ENCODE measurements at regions not wholly inside any gene's neighbourhood (a gene's known extent, or its start where the extent isn't known, plus 50 kb on each side); places are given as distances from the start of the nearest gene placed in this dataset.

DNA sequence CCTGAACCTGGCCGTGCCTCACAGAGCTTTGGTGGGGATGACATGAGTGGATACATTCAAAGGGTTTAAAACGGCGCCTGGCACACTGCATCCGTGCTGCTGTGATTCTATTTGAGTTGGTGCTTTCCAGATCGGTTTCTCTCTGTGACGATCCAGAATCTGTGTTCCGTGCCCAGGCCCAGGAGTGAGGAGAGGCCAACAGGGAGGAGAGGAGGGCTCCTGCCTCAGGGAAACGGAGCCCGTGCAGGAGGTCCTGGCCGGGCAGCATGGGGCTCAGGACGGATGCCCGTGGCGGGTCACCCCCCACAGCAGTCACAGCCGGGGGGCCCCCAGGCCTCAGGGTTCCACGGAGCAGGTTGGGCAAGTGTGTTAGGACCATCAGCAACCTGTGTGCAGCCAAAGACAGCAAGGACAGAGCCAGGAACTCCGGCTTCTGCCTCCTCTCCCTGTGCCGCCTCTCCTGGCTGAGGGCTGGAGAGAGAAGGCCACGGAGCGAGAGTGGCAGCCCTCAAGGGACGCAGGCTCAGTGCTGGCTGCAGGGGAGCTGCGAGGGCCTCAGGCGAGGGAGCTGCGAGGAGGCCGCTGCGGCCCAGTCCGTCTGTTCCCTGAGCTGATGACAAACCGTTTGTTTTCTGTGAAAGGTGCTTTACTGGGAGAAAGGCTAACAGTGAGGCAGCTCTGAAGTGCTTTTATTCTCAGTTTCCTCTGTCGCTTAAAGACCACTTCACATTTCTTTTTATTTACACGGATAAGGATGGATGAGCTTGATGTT, 99.3 kb downstream of the METRNL start:
- DNase-seq (ENCODE audit: low spot score): no peak

DNA sequence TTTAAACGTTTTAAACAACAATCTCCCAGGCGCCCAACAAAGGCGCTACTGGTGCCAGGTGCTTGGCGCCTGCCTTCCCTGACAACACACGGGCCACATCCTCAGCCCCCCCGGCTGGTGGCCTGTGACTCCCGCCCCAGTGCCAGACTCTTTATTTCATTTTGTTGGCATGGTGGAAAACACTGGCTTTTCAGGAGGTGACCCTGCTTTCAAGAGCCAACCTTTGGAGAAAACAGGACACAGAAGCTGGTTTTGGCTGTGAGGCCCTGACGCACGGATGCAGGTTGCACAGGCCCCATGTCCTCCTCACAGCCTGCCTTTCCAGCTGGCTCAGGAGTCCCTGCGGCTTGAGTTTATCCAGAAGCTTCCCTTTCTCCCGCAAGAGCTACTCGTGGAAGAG, 100.0 kb downstream of the METRNL start:
- DNase-seq (ENCODE audit: low spot score): no peak

DNA sequence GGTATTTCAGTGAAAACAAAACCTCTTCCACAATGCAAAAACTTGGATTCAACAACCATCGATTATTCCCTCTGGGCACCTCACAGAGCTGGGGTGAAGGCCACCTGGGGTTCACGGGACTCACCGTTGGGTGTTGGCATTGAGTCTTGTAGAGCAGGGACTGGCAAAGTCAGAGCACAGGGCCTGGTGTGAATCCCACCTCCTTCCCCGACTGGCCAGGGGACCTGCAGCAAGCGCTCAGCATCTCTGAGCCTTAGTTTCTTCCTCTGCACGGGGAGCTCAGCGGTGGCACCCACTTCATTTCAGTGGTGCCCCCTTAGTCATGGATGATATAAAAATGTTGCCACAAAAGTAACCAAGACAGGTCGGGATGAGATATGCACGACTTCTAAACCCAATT, 100.4 kb downstream of the METRNL start:
- no peak for DNase-seq (ENCODE audit: low spot score)

DNA sequence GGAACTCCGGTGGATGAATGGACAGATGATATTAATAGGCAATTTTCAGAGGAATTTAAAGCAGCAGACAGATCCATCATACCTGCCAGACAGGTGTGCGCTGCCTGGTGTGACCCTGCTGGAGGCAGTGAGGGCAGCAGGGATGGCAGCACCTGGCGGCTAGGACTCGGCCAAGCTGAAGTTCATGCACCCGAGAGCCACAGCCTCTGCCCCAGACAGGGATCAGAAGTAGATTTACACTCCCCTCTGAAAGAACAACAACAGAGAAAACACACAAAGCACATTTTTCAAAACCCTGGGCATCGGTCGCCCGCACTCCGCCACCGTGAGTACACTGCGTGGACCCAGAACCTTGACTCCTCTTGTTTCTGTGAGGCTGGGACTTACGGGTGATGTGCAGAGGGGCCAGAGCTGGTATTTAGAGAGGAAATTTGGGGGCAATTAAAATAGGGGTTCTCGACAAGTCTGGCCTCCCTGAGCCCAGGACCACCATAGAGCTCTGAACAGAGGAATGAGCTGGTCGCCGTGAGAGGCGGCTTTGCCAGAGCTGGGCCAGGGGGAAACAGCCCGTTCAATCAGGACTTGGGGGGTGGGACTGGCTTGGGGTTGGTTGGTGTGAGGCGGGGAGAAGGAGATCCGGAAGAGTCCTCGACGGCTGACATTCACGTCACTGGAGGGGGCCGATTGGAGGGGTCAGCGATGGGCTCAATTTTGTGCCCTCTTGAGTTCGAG, 101.0 kb downstream of the METRNL start:
- no peak for DNase-seq (ENCODE audit: low spot score)

DNA sequence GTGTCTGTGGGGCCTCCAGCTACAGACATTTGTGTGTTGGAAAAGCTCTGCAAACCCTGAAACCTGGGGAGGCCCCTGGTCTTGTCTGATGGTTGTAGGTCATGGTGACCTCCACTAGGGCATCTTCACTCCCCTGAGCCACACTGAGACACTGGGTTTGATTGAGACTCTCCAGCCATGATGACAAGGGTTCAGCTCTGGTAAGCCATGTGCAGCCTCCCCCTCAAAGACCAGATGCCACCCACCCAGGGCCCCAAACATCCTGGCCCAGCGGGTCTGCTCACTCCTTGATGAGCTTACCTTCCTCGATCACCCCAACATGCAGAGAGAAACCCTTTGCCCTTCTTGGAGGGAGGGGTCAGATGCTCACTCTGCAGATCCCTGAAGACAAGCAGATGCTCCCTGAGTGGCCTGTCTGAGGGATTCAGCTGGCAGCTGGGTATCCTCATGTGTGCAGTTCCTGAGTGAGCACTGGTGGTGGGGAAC, 101.6 kb downstream of the METRNL start:
- no peak for DNase-seq (ENCODE audit: low spot score)

DNA sequence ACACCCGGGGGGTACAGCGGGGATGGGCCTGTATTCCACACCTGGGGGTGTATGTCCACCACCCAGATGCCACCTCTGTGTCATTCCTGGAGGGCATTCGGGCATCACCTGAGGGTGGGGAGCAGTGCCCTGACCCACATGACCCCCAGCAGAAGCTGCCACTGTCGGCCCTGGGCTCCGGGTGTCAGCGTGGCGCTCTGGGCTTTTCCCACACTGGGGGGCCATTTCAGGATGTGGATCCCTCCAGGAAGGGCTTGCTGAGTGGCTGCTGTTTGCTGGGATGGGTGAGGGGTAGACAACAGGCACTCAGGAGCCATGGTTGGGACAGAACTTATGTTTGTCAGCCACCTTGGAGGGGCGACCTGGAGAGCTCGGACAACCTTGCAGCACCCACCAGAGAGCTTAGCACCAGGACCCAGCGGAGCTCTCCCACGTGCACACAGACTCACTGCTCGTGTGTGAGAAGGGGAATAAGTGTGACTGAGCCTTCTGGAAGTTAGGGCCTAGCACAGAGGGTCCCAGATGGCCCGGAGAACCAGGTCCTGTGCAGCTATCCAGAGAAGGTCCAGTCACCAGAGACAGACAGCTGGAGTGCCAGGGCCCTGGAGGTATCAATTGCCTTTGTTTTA, 102.7 kb downstream of the METRNL start:
- DNase-seq (ENCODE audit: low spot score): no peak

DNA sequence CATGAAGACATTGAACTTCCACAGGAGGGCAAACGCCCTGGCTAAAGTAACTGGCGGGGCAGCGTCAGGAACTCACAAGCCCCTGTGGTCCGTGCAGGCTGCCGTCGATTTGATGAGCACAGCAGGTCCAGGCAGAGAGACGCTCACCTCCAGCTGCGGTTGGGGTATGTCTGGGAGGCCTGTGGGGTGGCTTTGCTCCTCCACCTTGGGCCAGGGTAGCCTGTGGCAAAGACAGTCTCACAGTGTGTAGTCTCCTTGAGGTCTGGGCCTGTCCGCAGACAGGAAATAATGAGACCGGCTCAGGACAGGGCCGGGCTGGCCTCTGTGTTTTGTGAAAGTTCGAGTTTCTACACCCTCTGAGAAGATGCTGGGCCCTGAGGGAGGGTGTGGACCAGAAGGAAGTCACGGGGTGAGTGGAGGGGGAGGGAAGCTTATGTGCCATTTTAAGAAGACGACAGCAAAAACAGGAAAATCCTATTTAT, 103.3 kb downstream of the METRNL start:
- no peak for DNase-seq (ENCODE audit: low spot score)

DNA sequence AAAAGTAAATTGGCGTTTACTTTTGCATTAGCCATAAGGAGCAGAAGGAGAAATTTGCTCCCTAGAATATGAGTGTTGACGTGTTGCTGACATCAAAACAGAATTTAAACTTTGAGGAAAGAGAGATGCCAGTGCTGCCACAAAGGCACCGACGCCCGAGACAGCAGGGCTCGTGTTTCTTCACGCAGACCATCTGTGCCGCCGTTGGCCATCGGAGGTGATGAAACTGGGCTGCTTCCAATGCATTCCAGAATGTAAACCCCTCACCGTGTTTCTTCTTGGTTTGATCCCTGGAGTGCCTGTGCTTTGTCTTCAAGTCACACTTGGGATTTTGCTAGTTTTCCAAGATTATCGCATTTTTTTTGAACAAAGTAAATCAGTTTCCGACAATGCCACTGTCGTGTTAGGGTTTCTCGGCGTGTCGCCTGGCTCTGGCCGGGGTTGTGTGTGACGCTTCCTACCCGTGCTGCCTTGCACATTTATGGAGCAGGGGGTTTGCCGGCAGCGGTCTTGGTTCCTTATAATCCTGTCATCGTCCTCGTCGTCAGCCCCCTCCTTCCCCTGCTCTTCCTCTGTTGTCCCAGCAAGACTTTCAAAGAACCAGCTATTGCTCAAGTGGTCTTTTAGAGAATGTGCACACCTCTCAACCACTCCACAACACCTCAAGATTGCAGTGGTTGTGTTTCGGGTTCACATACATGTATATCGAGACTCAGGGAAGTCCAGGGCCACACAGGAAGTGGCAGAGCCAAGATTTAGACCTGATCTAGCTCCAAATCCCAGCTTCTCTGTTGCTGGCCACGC, 103.9 kb downstream of the METRNL start:
- no peak for DNase-seq (ENCODE audit: low spot score)

DNA sequence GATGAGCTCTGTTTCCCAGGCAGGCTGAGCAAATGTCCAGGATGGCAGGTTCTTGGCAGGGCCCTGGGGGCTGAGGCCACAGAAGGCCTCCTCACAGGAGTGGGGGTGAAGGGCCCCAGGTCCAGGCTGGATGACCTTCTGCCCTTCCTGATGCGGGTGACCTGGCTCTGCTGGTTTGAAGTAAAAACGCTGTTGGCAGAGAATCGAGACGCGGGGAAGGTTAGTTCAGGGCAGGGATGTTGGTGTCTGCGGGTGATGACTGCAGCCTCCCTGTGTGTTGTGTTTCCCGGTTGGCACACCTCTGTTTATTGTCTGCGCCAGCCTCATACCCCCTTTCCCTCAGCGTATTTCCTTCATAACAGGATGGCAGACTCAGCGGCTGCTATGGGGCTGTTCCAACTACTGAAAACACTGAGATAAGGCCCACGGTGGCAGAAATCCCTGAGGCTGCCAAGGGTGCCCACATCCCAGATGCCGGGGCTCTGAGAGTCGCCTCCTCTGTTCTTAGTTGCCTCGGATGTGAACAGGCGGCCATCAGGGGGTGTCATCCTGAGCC, 104.6 kb downstream of the METRNL start:
- DNase-seq (ENCODE audit: low spot score): no peak

DNA sequence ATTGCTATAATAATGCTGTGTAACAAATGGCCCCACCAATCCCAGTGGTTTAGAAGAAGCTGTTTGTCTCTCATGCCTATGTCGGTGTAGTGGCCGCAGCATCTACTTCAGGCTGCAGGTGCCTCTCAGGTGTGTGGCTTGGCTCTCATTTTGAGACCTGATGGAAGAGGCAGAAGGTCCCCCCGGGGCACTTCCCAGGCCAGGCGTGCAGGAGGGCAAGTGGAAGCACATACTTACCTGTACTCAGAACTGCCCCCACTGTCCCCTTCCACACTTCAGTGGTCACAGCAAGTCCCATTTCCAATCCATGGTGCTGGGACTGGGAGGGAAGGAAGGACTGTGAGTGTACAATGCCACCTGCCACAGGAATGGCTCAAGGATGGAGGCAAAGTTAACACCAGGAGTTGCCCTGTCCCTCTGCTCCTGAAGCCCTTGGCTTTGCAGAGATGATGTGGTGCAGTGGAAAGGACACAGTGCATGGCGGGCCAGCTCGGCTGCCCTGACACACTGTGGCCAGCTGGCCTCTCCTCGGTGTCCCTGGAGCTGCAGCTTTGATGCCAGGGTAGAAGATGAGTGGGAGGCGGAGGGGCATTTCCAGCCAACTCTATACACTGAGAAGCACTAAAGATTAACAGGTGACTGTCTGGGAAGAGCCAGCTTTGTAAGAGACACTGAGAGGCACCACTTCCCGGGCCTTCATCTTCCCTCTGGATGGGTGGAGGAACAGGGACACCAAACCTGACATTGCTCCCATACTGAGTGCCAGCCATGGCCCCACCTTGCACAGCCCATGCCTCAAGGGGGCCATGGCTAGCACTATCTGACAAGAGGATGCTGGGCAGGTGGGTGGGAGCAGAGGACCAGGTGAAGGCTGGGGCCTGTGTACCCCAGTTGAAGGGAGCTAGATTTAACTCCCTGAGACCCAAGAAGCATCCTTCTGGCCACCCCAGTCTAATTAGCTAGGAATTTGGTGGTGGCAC, 105.9 kb downstream of the METRNL start:
- no peak for DNase-seq (ENCODE audit: low spot score)

DNA sequence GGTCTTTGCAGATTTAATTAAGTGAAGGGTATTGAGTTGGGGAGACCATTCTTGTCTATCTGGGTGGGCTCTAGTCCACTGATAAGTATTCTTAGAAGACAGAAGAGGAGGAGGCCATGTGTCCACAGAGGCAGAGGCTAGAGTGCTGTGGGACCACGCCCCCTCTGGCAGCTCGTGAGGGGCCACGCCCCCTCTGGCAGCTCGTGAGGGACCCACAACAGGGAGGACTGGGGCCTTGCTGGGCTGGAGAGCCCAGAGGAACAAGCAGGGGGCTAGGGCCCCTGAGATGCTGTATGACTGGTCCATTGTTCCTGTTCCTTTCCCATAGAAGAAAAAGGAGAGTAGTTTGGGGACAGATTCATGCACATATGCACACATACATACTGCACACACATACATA, 106.8 kb downstream of the METRNL start:
- DNase-seq (ENCODE audit: low spot score): no peak

DNA sequence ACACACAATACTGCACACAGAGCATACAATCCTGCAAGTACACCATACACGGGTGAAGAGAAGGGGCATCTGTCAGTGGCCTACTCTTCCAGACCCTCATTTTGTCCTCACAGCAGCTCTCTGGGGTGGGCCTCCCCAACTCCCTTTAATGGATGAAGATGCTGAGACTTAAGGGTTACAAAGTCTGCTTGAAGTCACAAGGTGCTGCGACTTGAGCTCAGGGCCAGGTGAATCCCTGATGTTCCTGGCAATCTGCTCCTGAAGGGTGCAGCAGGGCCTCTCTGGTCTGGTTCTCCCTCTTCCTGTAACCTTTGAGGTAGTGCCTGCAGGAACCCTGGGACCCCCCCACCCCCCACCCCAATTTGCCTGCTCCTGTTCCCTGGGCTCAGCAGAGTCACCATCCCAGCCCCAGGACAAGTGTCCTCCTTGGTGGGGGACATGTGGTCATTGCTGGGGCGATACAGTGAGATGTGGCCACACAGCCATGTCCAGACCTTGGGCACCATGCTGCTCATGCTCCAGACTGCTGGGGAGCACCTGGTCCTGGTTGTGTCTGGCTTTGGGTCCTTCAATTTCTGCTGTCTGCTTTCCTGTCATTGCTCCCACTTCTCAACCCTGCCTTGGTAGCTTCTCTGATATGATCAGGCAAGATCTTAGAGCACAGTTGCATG, 107.5 kb downstream of the METRNL start:
- DNase-seq (ENCODE audit: low spot score): no peak

DNA sequence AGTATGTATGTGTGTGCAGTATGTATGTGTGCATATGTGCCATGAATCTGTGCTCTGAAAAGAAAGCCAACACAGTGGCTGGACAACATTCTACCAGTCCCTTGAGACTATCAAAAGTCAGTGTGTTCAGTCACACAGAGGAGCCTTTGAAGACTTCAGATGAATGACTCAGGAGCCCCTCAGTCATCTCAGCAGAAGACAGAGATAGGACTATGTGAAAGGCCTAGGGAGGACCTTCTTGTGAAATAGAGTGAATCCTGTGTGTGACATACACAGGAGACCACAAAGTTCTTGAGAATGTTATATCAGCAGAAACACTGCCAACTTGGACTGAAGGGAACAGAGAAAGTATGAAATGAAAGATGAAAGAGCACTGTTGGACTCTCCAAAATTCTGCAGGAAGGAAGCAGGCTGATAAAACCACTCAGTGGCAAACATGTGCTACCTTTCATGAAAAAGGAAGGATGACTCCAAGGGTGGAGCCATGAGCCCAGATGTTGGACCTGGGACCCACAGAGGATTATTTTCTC, 108.4 kb downstream of the METRNL start:
- DNase-seq (ENCODE audit: low spot score): no peak

DNA sequence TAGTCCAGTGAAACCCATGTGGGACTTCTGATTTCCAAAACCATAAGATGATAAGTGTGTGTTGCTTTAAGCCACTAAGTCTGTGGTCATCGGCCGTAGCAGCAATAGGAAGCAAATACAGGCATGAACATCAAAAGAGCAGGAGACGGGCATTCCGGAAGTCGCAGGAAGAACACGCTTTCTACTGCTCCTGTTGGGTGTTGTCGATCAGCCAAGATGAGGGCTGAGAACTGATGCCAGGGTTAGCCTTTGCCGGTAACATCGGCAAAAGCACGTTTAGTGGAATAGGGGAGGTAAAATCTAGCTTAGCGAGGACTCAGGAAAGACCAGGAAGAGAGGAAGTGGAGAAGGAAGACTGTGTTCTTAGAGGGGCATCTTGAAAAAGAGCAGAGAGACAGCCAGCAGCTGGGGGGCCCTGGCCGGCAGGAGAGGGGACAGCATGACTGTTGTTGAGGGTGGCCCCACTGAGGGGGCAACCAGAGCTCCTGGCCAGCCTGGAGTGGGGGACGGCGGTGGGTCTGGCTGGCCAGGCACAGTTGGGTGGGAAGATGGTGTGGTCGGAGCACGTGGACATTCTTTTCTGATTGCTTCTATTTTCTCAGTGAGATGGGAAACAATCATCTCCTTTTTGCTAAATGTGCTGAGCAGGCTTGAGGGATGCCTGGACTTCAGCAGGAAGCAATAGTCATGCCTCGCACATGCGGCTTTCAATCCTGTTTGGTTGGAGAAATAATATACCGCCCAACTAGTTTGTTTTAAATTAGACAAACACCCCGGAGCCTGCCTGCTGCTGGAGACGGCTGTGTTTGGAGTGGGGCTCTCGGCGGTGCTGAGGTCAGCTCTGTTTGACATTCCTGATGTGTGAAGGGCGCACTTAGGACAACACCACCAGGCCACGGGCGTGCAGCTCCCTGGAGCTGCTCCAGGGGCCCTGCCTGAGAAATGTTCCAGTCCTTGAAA, 109.9 kb downstream of the METRNL start:
- no peak for DNase-seq (ENCODE audit: low spot score)

DNA sequence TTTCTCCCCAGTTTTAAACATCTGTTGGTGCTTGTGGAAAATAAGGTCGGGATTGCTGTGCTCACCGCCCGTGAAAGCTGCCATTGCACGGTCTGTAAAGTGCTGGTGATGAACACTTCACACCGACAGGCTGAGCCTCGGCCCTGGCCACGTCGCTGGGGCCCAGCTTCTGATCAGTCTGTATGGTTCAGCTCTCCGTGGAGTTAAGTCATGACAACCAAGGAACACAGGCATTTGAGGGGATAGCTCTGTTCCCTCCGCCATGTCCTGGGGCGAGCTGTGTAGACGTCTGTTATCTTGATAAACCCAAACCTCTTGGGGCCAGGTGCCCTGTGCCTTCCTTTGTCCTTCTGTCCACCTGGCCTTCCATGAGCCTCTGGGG, 110.6 kb downstream of the METRNL start:
- no peak for DNase-seq (ENCODE audit: low spot score)

DNA sequence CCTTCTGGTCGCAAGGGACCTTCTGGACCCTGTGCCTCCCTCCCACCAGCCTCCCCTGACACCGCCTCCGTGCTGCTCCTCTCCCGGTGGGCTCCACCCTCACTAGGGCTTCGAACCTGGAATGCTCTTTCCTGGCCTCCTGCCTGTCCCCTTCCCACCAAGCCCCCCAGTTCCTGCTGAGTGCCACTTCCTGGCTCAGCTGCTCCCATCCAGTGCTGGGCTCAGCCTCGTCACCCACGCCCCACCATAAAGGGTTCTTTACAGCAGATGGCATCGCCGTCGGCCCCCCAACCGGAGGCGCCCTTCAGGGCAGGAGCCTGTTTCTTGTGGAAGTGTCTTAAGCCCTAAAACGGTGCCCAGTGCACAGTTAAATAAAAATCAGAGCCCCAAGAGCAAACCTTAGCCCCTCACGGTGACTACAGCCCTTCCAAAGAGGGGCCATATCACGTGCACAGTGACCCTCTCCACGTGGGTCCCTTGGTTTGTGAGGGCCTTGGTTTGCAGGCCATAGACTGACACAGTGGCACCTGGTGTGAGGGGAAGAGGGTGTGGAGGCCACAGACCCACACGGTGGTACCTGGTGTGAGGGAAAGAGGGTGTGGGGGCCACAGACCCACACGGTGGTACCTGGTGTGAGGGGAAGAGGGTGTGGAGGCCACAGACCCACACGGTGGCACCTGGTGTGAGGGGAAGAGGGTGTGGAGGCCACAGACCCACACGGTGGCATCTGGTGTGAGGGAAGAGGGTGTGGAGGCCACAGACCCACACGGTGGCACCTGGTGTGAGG, 111.4 kb downstream of the METRNL start:
- no peak for DNase-seq (ENCODE audit: low spot score)

DNA sequence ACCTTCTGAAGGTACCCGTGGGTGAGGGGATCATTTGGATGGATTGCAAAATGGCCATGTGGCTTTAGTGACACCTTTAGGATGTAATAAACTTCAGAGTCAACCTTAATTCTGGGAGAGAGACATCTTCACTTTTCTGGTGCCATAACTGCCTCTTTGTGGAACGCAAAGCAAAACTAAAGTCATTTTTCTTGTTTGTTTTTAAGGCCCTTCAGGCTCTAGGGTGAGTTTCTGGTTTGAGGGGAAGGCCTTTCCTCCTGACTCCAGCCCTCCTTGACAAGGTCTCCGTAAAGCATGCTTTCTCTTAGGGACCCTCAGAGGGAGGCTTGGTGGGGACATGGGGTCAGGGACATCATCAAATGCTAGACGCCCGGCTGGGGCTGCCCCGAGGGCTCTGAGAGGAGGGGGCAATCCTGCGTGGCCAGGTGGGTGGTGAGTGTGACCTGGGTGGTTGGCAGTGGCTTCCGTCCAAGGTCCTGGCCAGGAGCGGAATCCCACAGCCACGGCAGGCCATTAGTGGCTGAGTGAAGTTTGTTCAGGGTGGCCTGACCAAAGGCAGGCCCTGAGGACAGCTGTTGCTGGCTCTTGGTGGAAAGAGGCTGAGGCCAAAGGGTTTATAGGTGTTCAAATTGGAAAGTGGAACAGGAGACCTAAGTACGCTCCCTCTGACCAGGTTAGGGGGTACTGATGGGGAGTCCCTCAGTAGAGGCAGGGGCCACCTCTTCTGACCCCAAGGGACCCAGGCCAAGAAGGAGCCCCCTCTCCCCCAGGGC, 112.2 kb downstream of the METRNL start:
- no peak for DNase-seq (ENCODE audit: low spot score)
